GM12878 (cell line): ENCODE measurements at regions not wholly inside any gene's neighbourhood (a gene's known extent, or its start where the extent isn't known, plus 50 kb on each side); places are given as distances from the start of the nearest gene placed in this dataset.

Experiments used
- JUNB ChIP-seq: IDR thresholded peaks from 2 replicates; pipeline ENCODE4 v1.6.1; 2016; ENCODE audit warnings: antibody characterized with exemption, mild to moderate bottlenecking
- TF ChIP-seq, protein P1 (sequence below), 3 experiments: IDR thresholded peaks in 2 of 3; conservative IDR thresholded peaks in 1 of 3; 2 replicates each; pipeline ENCODE4 v1.5.1; 2011; ENCODE audit warnings: low read depth in 3 of 3, low read length in 3 of 3, mild to moderate bottlenecking in 3 of 3, control low read depth in 2 of 3, moderate library complexity in 2 of 3, inconsistent platforms in 1 of 3, mixed read lengths in 1 of 3; ENCODE audit not compliant: control insufficient read depth in 2 of 3, insufficient read depth in 1 of 3; ENCODE audit errors: extremely low read depth in 1 of 3

DNA sequence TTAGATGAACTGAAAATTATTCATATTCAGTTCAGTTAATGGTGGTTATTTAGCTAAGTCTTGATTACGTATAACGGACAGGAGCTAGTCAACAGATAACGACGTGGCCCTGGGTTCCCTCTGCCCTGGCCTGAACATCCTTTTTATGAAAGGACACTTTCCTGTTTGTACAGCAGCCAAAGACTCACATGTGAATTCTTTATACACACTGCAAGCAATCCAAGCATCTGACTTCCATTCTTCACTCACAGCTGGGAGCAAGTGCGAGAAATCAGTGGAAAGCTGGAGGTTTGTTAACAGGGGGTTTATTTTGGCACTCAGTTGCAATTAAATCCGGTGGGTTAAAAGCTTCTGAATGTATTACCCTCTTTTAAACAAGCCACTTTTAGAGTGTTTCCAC, 148.1 kb upstream of the GDF10 start:
- TF ChIP-seq, protein P1, sequence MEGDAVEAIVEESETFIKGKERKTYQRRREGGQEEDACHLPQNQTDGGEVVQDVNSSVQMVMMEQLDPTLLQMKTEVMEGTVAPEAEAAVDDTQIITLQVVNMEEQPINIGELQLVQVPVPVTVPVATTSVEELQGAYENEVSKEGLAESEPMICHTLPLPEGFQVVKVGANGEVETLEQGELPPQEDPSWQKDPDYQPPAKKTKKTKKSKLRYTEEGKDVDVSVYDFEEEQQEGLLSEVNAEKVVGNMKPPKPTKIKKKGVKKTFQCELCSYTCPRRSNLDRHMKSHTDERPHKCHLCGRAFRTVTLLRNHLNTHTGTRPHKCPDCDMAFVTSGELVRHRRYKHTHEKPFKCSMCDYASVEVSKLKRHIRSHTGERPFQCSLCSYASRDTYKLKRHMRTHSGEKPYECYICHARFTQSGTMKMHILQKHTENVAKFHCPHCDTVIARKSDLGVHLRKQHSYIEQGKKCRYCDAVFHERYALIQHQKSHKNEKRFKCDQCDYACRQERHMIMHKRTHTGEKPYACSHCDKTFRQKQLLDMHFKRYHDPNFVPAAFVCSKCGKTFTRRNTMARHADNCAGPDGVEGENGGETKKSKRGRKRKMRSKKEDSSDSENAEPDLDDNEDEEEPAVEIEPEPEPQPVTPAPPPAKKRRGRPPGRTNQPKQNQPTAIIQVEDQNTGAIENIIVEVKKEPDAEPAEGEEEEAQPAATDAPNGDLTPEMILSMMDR (IDR thresholded peaks at IDR 0.05 in 2 of 3, conservative IDR thresholded peaks at IDR 0.05 in 1 of 3; ENCODE audit: control insufficient read depth in 2 of 3, extremely low read depth in 1 of 3, insufficient read depth in 1 of 3, low read depth in 3 of 3, low read length in 3 of 3): no peak
- TF ChIP-seq JUNB: no peak
